ACC112 (cell line): ENCODE measurements at regions not wholly inside any gene's neighbourhood (a gene's known extent, or its start where the extent isn't known, plus 50 kb on each side); places are given as distances from the start of the nearest gene placed in this dataset.

Source experiments
- H2AFZ ChIP-seq: fragments of 200-600 bp; sonication (generic); one replicate; pipeline ENCODE4 v1.6.0; 2017; ENCODE audit warnings: antibody characterized with exemption, low read length; ENCODE audit not compliant: unreplicated experiment
- H3K27ac ChIP-seq: fragments of 200-600 bp; sonication (generic); 2 replicates; pipeline ENCODE4 v1.5.1; 2014; ENCODE audit warnings: low read depth, mild to moderate bottlenecking, antibody characterized with exemption, low read length, moderate library complexity
- H3K27me3 ChIP-seq: fragments of 200-600 bp; sonication (generic); 2 replicates; pipeline ENCODE4 v1.6.1; 2014; ENCODE audit warnings: mild to moderate bottlenecking, antibody characterized with exemption, low read length, moderate library complexity, mixed read lengths; ENCODE audit not compliant: insufficient read depth
- H3K36me3 ChIP-seq: fragments of 200-600 bp; sonication (generic); 2 replicates; pipeline ENCODE4 v1.6.1; 2016; ENCODE audit warnings: mild to moderate bottlenecking, antibody characterized with exemption, low read length, moderate library complexity, mixed read lengths; ENCODE audit not compliant: insufficient read depth
- H3K4me1 ChIP-seq: fragments of 200-600 bp; sonication (generic); one replicate; pipeline ENCODE4 v1.6.1; 2016; ENCODE audit warnings: low read length, mixed read lengths; ENCODE audit not compliant: insufficient read depth, unreplicated experiment, control insufficient read depth
- H3K4me3 ChIP-seq: fragments of 200-600 bp; sonication (generic); 2 replicates; pipeline ENCODE4 v1.5.1; 2014; ENCODE audit warnings: mild to moderate bottlenecking, low read depth, low read length
- H3K79me2 ChIP-seq: fragments of 200-600 bp; sonication (generic); one replicate; pipeline ENCODE4 v1.6.0; 2016; ENCODE audit warnings: low read length; ENCODE audit not compliant: control insufficient read depth, unreplicated experiment, insufficient read depth

- Histone ChIP-seq H3K27ac (no peak overlapping the region), H3K79me2 (no peaks in the 10 kb centered on the region), H2AFZ (no peak overlapping the region), H3K36me3 (no peaks in the 10 kb centered on the region), H3K4me1 (no peaks in the 10 kb centered on the region), H3K27me3 (no peaks in the 10 kb centered on the region; the same call in 1 of the 2 replicates), H3K4me3 (no peak overlapping the region)
These were observed 435.6 kb upstream of the NPVF start for GRCh38 chr7:25663877-25664276.

GRCh38 chr7:25664593-25664992, 436.3 kb upstream of the NPVF start:
- H3K27me3 ChIP-seq: no peaks in the 10 kb centered on the region
- H3K36me3 ChIP-seq: no peaks in the 10 kb centered on the region
- no peaks in the 10 kb centered on the region for H3K79me2 ChIP-seq
- no peak overlapping the region for H2AFZ ChIP-seq
- H3K27ac ChIP-seq: no peak overlapping the region
- H3K4me3 ChIP-seq: no peak overlapping the region
- H3K4me1 ChIP-seq: no peaks in the 10 kb centered on the region

- no peaks in the 10 kb centered on the region for H3K27me3 ChIP-seq
- no peak overlapping the region for H3K27ac ChIP-seq
These were observed 437.1 kb upstream of the NPVF start for GRCh38 chr7:25665374-25665773.

GRCh38 chr7:25665903-25666670, 437.8 kb upstream of the NPVF start:
- Histone ChIP-seq H3K79me2 (no peaks in the 10 kb centered on the region), H3K36me3 (no peaks in the 10 kb centered on the region), H3K27me3 (no peaks in the 10 kb centered on the region), H3K4me1 (no peaks in the 10 kb centered on the region), H3K27ac (no peak overlapping the region), H2AFZ (no peak overlapping the region), H3K4me3 (no peak overlapping the region)

More at GRCh38 chr7:25665374-25665773, 437.1 kb upstream of the NPVF start:
- Histone ChIP-seq H2AFZ (no peak overlapping the region), H3K36me3 (no peaks in the 10 kb centered on the region), H3K4me1 (no peaks in the 10 kb centered on the region), H3K79me2 (no peaks in the 10 kb centered on the region), H3K4me3 (no peak overlapping the region)

- no peak overlapping the region for H3K4me3 ChIP-seq
- H3K36me3 ChIP-seq: no peaks in the 10 kb centered on the region
- no peak overlapping the region for H2AFZ ChIP-seq
- H3K27me3 ChIP-seq: no peaks in the 10 kb centered on the region
- H3K4me1 ChIP-seq: no peaks in the 10 kb centered on the region
- no peaks in the 10 kb centered on the region for H3K79me2 ChIP-seq
- H3K27ac ChIP-seq: no peak overlapping the region
These were observed 438.4 kb upstream of the NPVF start for GRCh38 chr7:25666671-25667060.

- Histone ChIP-seq H3K27me3 (no peaks in the 10 kb centered on the region), H3K36me3 (no peaks in the 10 kb centered on the region), H3K27ac (no peak overlapping the region), H3K79me2 (no peaks in the 10 kb centered on the region), H3K4me3 (no peak overlapping the region), H3K4me1 (no peaks in the 10 kb centered on the region), H2AFZ (no peak overlapping the region)
These were observed 441.0 kb upstream of the NPVF start for GRCh38 chr7:25669281-25669781.

- Histone ChIP-seq H2AFZ (no peak overlapping the region), H3K4me3 (no peak overlapping the region), H3K4me1 (no peaks in the 10 kb centered on the region), H3K27ac (no peak overlapping the region), H3K27me3 (no peaks in the 10 kb centered on the region), H3K36me3 (no peaks in the 10 kb centered on the region), H3K79me2 (no peaks in the 10 kb centered on the region)
These were observed 441.9 kb upstream of the NPVF start for GRCh38 chr7:25669961-25670841.

GRCh38 chr7:25671111-25671510, 442.8 kb upstream of the NPVF start:
- Histone ChIP-seq H3K79me2 (no peaks in the 10 kb centered on the region), H3K36me3 (no peaks in the 10 kb centered on the region), H3K27ac (no peak overlapping the region), H3K4me1 (no peaks in the 10 kb centered on the region), H3K27me3 (no peaks in the 10 kb centered on the region), H2AFZ (no peak overlapping the region), H3K4me3 (no peak overlapping the region)

GRCh38 chr7:25672496-25672895, 444.2 kb upstream of the NPVF start:
- Histone ChIP-seq H3K79me2 (no peaks in the 10 kb centered on the region), H3K27me3 (no peaks in the 10 kb centered on the region), H3K27ac (no peak overlapping the region), H3K4me3 (no peak overlapping the region), H3K36me3 (no peaks in the 10 kb centered on the region), H2AFZ (no peak overlapping the region), H3K4me1 (no peaks in the 10 kb centered on the region)

- Histone ChIP-seq H3K27me3 (no peaks in the 10 kb centered on the region), H3K4me3 (no peak overlapping the region), H2AFZ (no peak overlapping the region), H3K36me3 (no peaks in the 10 kb centered on the region), H3K79me2 (no peaks in the 10 kb centered on the region), H3K27ac (no peak overlapping the region), H3K4me1 (no peaks in the 10 kb centered on the region)
These were observed 447.6 kb upstream of the NPVF start for GRCh38 chr7:25675789-25676474.
